Stimulated activated CD4-positive, alpha-beta T cell treated with anti-CD3 and anti-CD28 coated beads, Interleukin-4, amount 100 ng/mL, for 4 hours (primary cell): ENCODE measurements at regions not wholly inside any gene's neighbourhood (a gene's known extent, or its start where the extent isn't known, plus 50 kb on each side); places are given as distances from the start of the nearest gene placed in this dataset.

Experiments
- DNase-seq, 2 experiments: peaks; one replicate each; pipeline ENCODE4 v3.0.0-alpha.2; 2020

DNA sequence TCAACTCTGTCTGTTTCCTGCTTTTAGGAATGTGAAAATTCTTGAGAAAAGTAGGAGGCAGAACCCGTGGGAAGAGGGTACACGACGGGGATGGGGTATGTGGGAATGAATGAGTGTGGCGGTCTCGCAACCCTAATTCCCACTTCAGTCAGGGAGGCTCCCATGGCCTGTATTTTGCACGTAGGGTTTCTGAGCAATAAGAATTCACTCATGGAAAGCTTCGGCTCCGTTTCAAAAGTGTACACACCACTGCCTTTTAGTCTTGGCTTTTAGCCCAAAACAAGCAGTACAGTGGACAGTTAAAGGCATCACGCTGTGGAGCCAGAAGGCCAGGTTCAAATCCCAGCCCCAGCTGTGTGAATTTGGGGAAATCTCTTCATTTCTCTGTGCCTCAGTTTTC, 116.7 kb downstream of the MN1 start:
- no peak for DNase-seq

GRCh38 chr22:27685515-27685914, 116.0 kb downstream of the MN1 start:
- DNase-seq: no peak

- DNase-seq: no peak
Observed at GRCh38 chr22:27685970-27686369, 115.6 kb downstream of the MN1 start.

DNA sequence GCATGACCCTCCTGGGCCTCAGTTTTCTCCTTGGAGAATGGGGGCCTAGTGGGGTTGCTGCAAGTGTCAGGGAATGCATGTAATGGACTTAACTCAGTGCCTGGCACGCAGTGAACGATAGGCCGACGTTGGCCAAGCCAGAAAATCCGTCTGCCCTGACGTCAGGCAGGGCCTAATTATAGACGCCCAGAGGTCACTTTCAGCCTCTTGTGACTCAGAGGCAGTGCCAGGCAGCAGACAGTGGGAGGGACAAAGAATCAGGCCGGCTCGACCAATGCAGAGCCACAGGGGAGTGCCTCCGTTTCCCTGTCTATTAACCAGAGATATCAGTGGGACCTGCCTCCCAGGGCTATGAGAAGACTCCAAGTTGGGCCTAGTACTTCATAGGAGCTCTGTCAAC, 115.0 kb downstream of the MN1 start:
- DNase-seq: no peak

- DNase-seq: no peak
Observed at GRCh38 chr22:27687984-27688545, 113.5 kb downstream of the MN1 start.

GRCh38 chr22:27689664-27690063, 111.9 kb downstream of the MN1 start:
- no peak for DNase-seq

- no peak for DNase-seq
Observed at GRCh38 chr22:27690599-27690998, 111.0 kb downstream of the MN1 start.

DNA sequence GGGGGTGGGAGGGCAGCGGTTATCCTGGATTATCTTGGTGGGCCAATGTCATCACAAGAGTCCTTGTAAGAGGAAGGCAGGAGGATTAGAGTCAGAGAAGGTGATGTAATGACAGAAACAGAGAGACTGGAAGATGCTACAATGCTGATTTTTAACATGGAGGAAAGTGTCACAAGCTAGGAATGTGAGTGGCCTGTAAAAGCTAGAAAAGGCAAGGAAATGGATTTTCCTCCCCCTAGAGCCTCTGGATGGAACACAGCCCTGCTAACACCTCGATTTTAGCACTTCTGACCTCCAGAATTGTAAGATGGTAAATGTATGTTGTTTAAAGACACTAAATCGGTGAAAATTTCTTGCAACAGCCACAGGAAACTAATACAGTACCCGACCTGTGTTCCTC, 109.3 kb downstream of the MN1 start:
- DNase-seq: no peak

DNA sequence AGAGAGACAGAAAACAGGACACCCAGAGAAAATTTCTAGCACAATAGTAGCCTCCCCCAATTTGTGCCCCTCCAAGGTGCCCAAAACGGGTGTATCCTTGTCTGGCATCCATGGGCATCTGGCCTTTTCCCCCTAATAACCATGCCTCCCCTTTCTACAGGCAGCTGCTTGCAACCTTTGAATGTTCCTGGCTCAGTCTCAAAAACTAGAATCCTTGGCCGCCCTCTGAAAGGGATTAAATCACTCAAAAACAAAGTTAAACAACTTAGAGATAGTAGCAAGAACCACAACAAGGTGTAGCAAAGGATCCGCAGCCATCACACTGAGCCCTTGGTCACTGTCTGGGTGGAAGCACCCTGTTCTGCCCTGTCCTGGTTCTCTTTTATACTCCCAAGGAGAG, 105.6 kb downstream of the MN1 start:
- no peak for DNase-seq

DNA sequence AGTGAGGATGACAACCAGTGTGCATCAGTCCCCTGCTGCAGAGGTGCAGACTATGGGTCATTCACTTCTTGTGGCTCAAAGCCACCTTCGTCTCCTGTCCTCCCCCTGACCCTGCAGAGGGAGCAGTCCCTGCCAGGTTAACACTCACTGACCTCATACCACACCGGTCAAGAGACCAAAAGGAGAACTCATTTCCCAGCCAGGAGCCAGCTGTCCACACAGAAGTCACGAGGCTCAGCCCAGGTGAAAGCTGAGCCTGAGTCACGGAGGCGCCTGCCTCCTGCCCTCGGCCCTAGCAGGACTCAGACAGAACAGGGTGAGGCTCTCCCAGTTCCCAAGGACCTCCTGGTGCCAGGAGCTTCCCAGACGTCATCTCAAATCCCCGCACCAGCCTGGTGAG, 103.7 kb downstream of the MN1 start:
- no peak for DNase-seq
